DMS79 treated with DMSO at 0.1 percent for 48 hours (cell line): ENCODE measurements at regions not wholly inside any gene's neighbourhood (a gene's known extent, or its start where the extent isn't known, plus 50 kb on each side); places are given as distances from the start of the nearest gene placed in this dataset.
"Not testable (repeated sequence)": the region's sequence is repeated elsewhere in the genome, so short reads cannot be mapped to it uniquely, and the experiment has no call there.

ENCODE experiments used
- DNase-seq: peaks from one replicate; lab custom pipeline; 2025; lab: John Stamatoyannopoulos, UW

GRCh38 chr1:113305029-113305428, 85.3 kb upstream of the MAGI3 start:
- DNase-seq: not testable (repeated sequence)

GRCh38 chr1:113307771-113308445, 82.4 kb upstream of the MAGI3 start:
- no peak for DNase-seq

- DNase-seq: not testable (repeated sequence)
Measured at GRCh38 chr1:113312651-113313050, 77.7 kb upstream of the MAGI3 start.

GRCh38 chr1:113314600-113314999, 75.7 kb upstream of the MAGI3 start:
- no peak for DNase-seq

GRCh38 chr1:113320272-113320671, 70.0 kb upstream of the MAGI3 start:
- DNase-seq: peak; percentile 53

- no peak for DNase-seq
Measured at GRCh38 chr1:113320972-113321680, 69.2 kb upstream of the MAGI3 start.

GRCh38 chr1:113321771-113322387, 68.4 kb upstream of the MAGI3 start:
- no peak for DNase-seq

- DNase-seq: no peak
Measured at GRCh38 chr1:113322439-113322838, 67.9 kb upstream of the MAGI3 start.

- no peak for DNase-seq
Measured at GRCh38 chr1:113325022-113325421, 65.3 kb upstream of the MAGI3 start.

- no peak for DNase-seq
Measured at GRCh38 chr1:113326976-113327375, 63.3 kb upstream of the MAGI3 start.

- no peak for DNase-seq
Measured at GRCh38 chr1:113333056-113333455, 57.3 kb upstream of the MAGI3 start.

GRCh38 chr1:113340038-113340437, 50.3 kb upstream of the MAGI3 start:
- DNase-seq: no peak
